ENCODE measurements at regions not wholly inside any gene's neighbourhood (a gene's known extent, or its start where the extent isn't known, plus 50 kb on each side); places are given as distances from the start of the nearest gene placed in this dataset.

GRCh38 chr4:138437263-138437851 lies 195.2 kb upstream of the SLC7A11 start:
- no peak for TF ChIP-seq NFIC (IDR thresholded peaks at IDR 0.05)
- TF ChIP-seq EP300 (IDR thresholded peaks at IDR 0.05; ENCODE audit: borderline replicate concordance): no peak
- no peak for TF ChIP-seq TAF1 (IDR thresholded peaks at IDR 0.05; ENCODE audit: low read depth)
- TF ChIP-seq FOXM1 (IDR thresholded peaks at IDR 0.05; ENCODE audit: borderline replicate concordance, low read depth): no peak
- TF ChIP-seq CEBPB (IDR thresholded peaks at IDR 0.05): no peak
- TF ChIP-seq RAD21 (IDR thresholded peaks at IDR 0.05; ENCODE audit: low read depth): no peak
- no peak for TF ChIP-seq TEAD4 (IDR thresholded peaks at IDR 0.05)
- TF ChIP-seq MAX (IDR thresholded peaks at IDR 0.05): no peak
- TF ChIP-seq YY1 (IDR thresholded peaks at IDR 0.05; ENCODE audit: low read depth): no peak
- TF ChIP-seq, protein P1, sequence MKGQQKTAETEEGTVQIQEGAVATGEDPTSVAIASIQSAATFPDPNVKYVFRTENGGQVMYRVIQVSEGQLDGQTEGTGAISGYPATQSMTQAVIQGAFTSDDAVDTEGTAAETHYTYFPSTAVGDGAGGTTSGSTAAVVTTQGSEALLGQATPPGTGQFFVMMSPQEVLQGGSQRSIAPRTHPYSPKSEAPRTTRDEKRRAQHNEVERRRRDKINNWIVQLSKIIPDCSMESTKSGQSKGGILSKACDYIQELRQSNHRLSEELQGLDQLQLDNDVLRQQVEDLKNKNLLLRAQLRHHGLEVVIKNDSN (IDR thresholded peaks at IDR 0.05): no peak
- no peak for TF ChIP-seq EGR1 (IDR thresholded peaks at IDR 0.05)
- TF ChIP-seq TCF12 (IDR thresholded peaks at IDR 0.05; ENCODE audit: low read depth): no peak
- TF ChIP-seq ZBTB7A (IDR thresholded peaks at IDR 0.05; ENCODE audit: low read depth): no peak

Measured in Ishikawa (cell line).